ENCODE measurements at regions not wholly inside any gene's neighbourhood (a gene's known extent, or its start where the extent isn't known, plus 50 kb on each side); places are given as distances from the start of the nearest gene placed in this dataset.

DNA sequence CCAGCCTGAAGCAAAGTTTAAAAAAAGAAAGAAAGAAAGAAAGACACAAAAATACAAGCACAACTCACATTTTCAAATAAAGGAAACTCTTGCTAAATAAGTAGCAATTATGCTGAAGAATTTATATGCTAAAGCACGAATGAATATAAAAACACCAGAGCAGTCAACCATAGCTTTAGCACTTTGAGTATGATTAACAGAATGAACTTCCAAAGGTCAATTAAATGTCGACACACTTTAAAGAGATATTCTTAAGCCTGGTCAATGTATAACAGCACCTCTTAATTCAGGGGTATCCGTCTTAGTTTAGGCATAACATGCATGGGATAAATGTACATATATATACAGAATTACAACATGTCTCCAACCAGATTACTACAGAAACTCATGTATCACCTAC lies 125.9 kb downstream of the OGFRL1 start:
- TF ChIP-seq EZH2 (IDR thresholded peaks at IDR 0.05): no peak
- no peak for TF ChIP-seq POLR2AphosphoS5 (IDR thresholded peaks at IDR 0.05; ENCODE audit: borderline replicate concordance, low read depth, low read length)
- TF ChIP-seq FOXP2 (optimal IDR thresholded peaks at IDR 0.05; ENCODE audit: control extremely low read depth, extremely low read length, insufficient read depth): no peak
